Panc1 (cell line): ENCODE measurements at regions not wholly inside any gene's neighbourhood (a gene's known extent, or its start where the extent isn't known, plus 50 kb on each side); places are given as distances from the start of the nearest gene placed in this dataset.

Experiments used
- ATAC-seq: fragments of 200-7000 bp; cut with Tn5 transposase; 2 replicates; pipeline ENCODE4 v1.9.1; 2020; ENCODE audit warnings: mild to moderate bottlenecking, moderate library complexity
- BruUV-seq: library from RNA; stranded (reverse); fragments of 400-500 nt; replicated peaks from 2 replicates; lab custom pipeline; 2021; lab: Mats Ljungman, UMichigan
- CTCF ChIA-PET: fragments of 300-600 bp; sonication (Branson Sonifier 250); formaldehyde crosslinking; loops from one replicate; lab custom pipeline; 2022; ENCODE audit warnings: antibody characterized with exemption; lab: Charles Lee
- POLR2A ChIA-PET: fragments of 300-600 bp; sonication (Branson Sonifier 250); formaldehyde crosslinking; loops from one replicate; lab custom pipeline; 2022; ENCODE audit warnings: antibody characterized with exemption; lab: Charles Lee
- DNase-seq: peaks from one replicate; pipeline ENCODE4 v3.0.0-alpha.2; 2010; ENCODE audit warnings: low read depth, low spot score
- H3K27ac ChIP-seq: 2 replicates; pipeline ENCODE4 v1.5.1; 2011; ENCODE audit warnings: mild to moderate bottlenecking, low read length, inconsistent platforms
- H3K27me3 ChIP-seq: fragments of 200-500 bp; sonication (Bioruptor generic); 2 replicates; pipeline ENCODE4 v1.6.0; 2014; ENCODE audit warnings: low read length, inconsistent platforms; ENCODE audit not compliant: control insufficient read depth, insufficient read depth
- H3K36me3 ChIP-seq: fragments of 200-500 bp; sonication (Bioruptor generic); 2 replicates; pipeline ENCODE4 v1.5.1; 2014; ENCODE audit warnings: inconsistent platforms, mild to moderate bottlenecking, low read length, moderate library complexity; ENCODE audit not compliant: control insufficient read depth, insufficient read depth
- H3K4me1 ChIP-seq: 2 replicates; pipeline ENCODE4 v1.5.1; 2011; ENCODE audit warnings: inconsistent platforms, mild to moderate bottlenecking, low read length, moderate library complexity; ENCODE audit not compliant: control insufficient read depth, insufficient read depth
- H3K4me3 ChIP-seq, 2 experiments: 2 replicates each; pipeline ENCODE4 v1.5.1; 2011 to 2012; ENCODE audit warnings: low read depth in 2 of 2, low read length in 2 of 2, mild to moderate bottlenecking in 2 of 2, inconsistent platforms in 1 of 2, moderate library complexity in 1 of 2
- H3K9me3 ChIP-seq: fragments of 200-500 bp; sonication (Bioruptor generic); 2 replicates; pipeline ENCODE4 v1.5.1; 2014; ENCODE audit warnings: low read depth, mild to moderate bottlenecking, inconsistent platforms, low read length, moderate library complexity; ENCODE audit not compliant: control insufficient read depth, insufficient read depth
- CTCF ChIP-seq: fragments of 450-650 bp; IDR thresholded peaks from 2 replicates; pipeline ENCODE4 v1.5.1; 2017; ENCODE audit warnings: mild to moderate bottlenecking
- POLR2AphosphoS5 ChIP-seq: IDR thresholded peaks from 2 replicates; pipeline ENCODE4 v1.6.1; 2012; ENCODE audit warnings: mild to moderate bottlenecking, low read depth, low read length, moderate library complexity
- SIN3A ChIP-seq: IDR thresholded peaks from 2 replicates; pipeline ENCODE4 v1.6.1; 2012; ENCODE audit warnings: low read depth, mild to moderate bottlenecking, low read length, moderate library complexity, borderline replicate concordance; ENCODE audit not compliant: insufficient read depth
- TCF7L2 ChIP-seq: IDR thresholded peaks from 2 replicates; pipeline ENCODE4 v1.6.1; 2011; ENCODE audit warnings: mild to moderate bottlenecking, low read depth, low read length, inconsistent platforms
- in situ Hi-C: cut with HindIII; loops from 2 replicates; pipeline ENCODE4 v1.10.0; 2016; ENCODE audit warnings: low sequenced_read_pairs, low pct_unique_long_range_greater_than_20kb
- intact Hi-C: fragments of 100-400 bp; cut with micrococcal nuclease; formaldehyde crosslinking; loops from one replicate; pipeline ENCODE4 v1.10.0; 2022; ENCODE audit not compliant: unreplicated experiment
- TF ChIP-seq, protein P1 (sequence below), 2 experiments: IDR thresholded peaks; 2 replicates each; pipeline ENCODE4 v1.6.1; 2011 to 2012; ENCODE audit warnings: low read depth in 2 of 2, control low read depth in 1 of 2, low read length in 1 of 2, mild to moderate bottlenecking in 1 of 2, moderate library complexity in 1 of 2; ENCODE audit not compliant: insufficient read depth in 1 of 2

DNA sequence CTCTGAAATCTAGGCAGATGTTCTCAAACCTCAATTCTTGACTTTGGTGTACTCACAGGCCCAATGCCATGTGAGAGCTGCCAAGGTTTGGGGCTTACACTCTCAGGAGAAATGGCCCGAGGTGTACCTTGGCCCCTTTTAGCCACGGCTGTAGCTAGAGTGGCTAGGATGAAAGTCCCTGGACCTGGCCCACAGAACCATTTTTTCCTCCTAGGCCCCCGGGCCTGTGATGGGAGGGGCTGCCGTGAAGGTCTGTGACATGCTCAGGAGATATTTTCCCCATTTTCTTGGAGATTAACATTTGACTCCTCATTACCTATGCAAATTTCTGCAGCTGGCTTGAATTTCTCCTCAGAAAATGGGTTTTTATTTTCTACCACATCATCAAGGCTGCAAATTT is 1296.5 kb downstream of the MAT2B start:
- Histone ChIP-seq H3K27me3 (no peaks in the 10 kb centered on the region), H3K27ac (no peak overlapping the region), H3K4me1 (no peaks in the 10 kb centered on the region), H3K36me3 (no peaks in the 10 kb centered on the region), H3K4me3 (no peak overlapping the region), H3K9me3 (no peaks in the 10 kb centered on the region)
- TF ChIP-seq CTCF (no peak), POLR2AphosphoS5 (no peak), SIN3A (no peak), TCF7L2 (no peak)
- TF ChIP-seq, protein P1, sequence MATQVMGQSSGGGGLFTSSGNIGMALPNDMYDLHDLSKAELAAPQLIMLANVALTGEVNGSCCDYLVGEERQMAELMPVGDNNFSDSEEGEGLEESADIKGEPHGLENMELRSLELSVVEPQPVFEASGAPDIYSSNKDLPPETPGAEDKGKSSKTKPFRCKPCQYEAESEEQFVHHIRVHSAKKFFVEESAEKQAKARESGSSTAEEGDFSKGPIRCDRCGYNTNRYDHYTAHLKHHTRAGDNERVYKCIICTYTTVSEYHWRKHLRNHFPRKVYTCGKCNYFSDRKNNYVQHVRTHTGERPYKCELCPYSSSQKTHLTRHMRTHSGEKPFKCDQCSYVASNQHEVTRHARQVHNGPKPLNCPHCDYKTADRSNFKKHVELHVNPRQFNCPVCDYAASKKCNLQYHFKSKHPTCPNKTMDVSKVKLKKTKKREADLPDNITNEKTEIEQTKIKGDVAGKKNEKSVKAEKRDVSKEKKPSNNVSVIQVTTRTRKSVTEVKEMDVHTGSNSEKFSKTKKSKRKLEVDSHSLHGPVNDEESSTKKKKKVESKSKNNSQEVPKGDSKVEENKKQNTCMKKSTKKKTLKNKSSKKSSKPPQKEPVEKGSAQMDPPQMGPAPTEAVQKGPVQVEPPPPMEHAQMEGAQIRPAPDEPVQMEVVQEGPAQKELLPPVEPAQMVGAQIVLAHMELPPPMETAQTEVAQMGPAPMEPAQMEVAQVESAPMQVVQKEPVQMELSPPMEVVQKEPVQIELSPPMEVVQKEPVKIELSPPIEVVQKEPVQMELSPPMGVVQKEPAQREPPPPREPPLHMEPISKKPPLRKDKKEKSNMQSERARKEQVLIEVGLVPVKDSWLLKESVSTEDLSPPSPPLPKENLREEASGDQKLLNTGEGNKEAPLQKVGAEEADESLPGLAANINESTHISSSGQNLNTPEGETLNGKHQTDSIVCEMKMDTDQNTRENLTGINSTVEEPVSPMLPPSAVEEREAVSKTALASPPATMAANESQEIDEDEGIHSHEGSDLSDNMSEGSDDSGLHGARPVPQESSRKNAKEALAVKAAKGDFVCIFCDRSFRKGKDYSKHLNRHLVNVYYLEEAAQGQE (IDR thresholded peaks at IDR 0.05; ENCODE audit: insufficient read depth in 1 of 2, low read depth in 2 of 2, low read length in 1 of 2) = no peak
- DNase-seq = no peak
- in situ Hi-C loops = no loop called here
- no TSS peak for BruUV-seq
- intact Hi-C loops = loop anchor here (2.0 kb wide), 1 partner anchor 561 kb away; no protein-coding TSS in a partner anchor
- no peak for ATAC-seq
- ChIA-PET CTCF (no interaction called here), POLR2A (no interaction called here)

DNA sequence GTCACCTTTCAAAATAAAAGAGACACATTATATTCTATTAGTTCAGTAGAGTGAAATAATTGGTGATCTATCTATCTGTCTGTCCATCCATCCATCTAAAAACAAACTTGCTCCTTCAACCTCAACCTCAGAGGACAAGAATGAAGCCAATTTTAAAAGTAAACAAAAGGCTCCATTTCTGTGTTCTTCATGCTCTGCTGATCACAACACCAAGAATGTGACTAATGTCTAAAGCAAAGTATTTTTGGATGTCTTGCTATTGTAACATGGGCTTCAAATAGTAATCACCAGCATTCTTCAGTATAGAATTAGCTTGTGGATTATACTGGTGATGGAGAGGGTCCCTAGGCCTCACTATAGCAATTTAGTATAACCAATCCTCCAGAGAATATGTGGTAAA is 1304.4 kb downstream of the MAT2B start:
- ChIA-PET CTCF (no interaction called here), POLR2A (no interaction called here)
- ATAC-seq (no peak), DNase-seq (no peak)
- Histone ChIP-seq H3K4me3 (no peak overlapping the region), H3K27ac (no peak overlapping the region), H3K27me3 (no peaks in the 10 kb centered on the region), H3K4me1 (no peaks in the 10 kb centered on the region), H3K36me3 (no peaks in the 10 kb centered on the region), H3K9me3 (no peaks in the 10 kb centered on the region)
- BruUV-seq = no TSS peak
- intact Hi-C loops = no loop called here
- in situ Hi-C loops = no loop called here
- TF ChIP-seq POLR2AphosphoS5 = no peak
- TF ChIP-seq, protein P1 (IDR thresholded peaks at IDR 0.05; ENCODE audit: insufficient read depth in 1 of 2, low read depth in 2 of 2, low read length in 1 of 2) = no peak
- no peak for TF ChIP-seq TCF7L2
- TF ChIP-seq SIN3A = no peak
- TF ChIP-seq CTCF = no peak
